Stimulated activated naive CD4-positive, alpha-beta T cell treated with Interleukin-2 at 50 U/mL for 16 hours (primary cell): ENCODE measurements at regions not wholly inside any gene's neighbourhood (a gene's known extent, or its start where the extent isn't known, plus 50 kb on each side); places are given as distances from the start of the nearest gene placed in this dataset.

Experiments used
- DNase-seq: peaks from one replicate; lab custom pipeline; 2025; lab: John Stamatoyannopoulos, UW

- no peak for DNase-seq
Observed at GRCh38 chr5:82850393-82850792, 226.8 kb downstream of the TMEM167A start.

GRCh38 chr5:82849885-82850284, 227.3 kb downstream of the TMEM167A start:
- DNase-seq = no peak

- no peak for DNase-seq
Observed at GRCh38 chr5:82847562-82847961, 229.6 kb downstream of the TMEM167A start.

GRCh38 chr5:82839881-82840280, 237.3 kb downstream of the TMEM167A start:
- no peak for DNase-seq

- DNase-seq = no peak
Observed at GRCh38 chr5:82835488-82835887, 241.7 kb downstream of the TMEM167A start.

GRCh38 chr5:82834151-82834550, 243.0 kb downstream of the TMEM167A start:
- no peak for DNase-seq

- no peak for DNase-seq
Observed at GRCh38 chr5:82833277-82833676, 243.9 kb downstream of the TMEM167A start.

- DNase-seq = no peak
Observed at GRCh38 chr5:82832445-82832844, 244.7 kb downstream of the TMEM167A start.

- DNase-seq = no peak
Observed at GRCh38 chr5:82828211-82828610, 249.0 kb downstream of the TMEM167A start.

GRCh38 chr5:82827651-82828050, 249.5 kb downstream of the TMEM167A start:
- DNase-seq = no peak

GRCh38 chr5:82822634-82822927, 254.6 kb downstream of the TMEM167A start:
- no peak for DNase-seq

GRCh38 chr5:82821846-82822633, 255.2 kb downstream of the TMEM167A start:
- DNase-seq = no peak

GRCh38 chr5:82820961-82821845, 256.0 kb downstream of the TMEM167A start:
- DNase-seq = no peak

- DNase-seq = no peak
Observed at GRCh38 chr5:82820188-82820587, 257.0 kb downstream of the TMEM167A start.

GRCh38 chr5:82817897-82818676, 259.1 kb downstream of the TMEM167A start:
- no peak for DNase-seq

- DNase-seq = no peak
Observed at GRCh38 chr5:82816926-82817325, 260.3 kb downstream of the TMEM167A start.

GRCh38 chr5:82815871-82816270, 261.3 kb downstream of the TMEM167A start:
- no peak for DNase-seq

GRCh38 chr5:82813861-82814260, 263.3 kb downstream of the TMEM167A start:
- no peak for DNase-seq

GRCh38 chr5:82812575-82812974, 264.6 kb downstream of the TMEM167A start:
- no peak for DNase-seq

GRCh38 chr5:82811490-82811889, 265.7 kb downstream of the TMEM167A start:
- no peak for DNase-seq

GRCh38 chr5:82809420-82810143, 267.6 kb downstream of the TMEM167A start:
- no peak for DNase-seq

- no peak for DNase-seq
Observed at GRCh38 chr5:82808960-82809359, 268.2 kb downstream of the TMEM167A start.
